GM18499 (cell line): ENCODE measurements at regions not wholly inside any gene's neighbourhood (a gene's known extent, or its start where the extent isn't known, plus 50 kb on each side); places are given as distances from the start of the nearest gene placed in this dataset.
"Not testable (repeated sequence)": the region's sequence is repeated elsewhere in the genome, so short reads cannot be mapped to it uniquely, and the experiment has no call there.

Source experiments
- ATAC-seq: cut with Tn5 transposase; IDR thresholded peaks from one replicate; pipeline ENCODE4 v1.9.1; 2021; ENCODE audit warnings: moderate number of reproducible peaks; ENCODE audit not compliant: insufficient read depth, unreplicated experiment

DNA sequence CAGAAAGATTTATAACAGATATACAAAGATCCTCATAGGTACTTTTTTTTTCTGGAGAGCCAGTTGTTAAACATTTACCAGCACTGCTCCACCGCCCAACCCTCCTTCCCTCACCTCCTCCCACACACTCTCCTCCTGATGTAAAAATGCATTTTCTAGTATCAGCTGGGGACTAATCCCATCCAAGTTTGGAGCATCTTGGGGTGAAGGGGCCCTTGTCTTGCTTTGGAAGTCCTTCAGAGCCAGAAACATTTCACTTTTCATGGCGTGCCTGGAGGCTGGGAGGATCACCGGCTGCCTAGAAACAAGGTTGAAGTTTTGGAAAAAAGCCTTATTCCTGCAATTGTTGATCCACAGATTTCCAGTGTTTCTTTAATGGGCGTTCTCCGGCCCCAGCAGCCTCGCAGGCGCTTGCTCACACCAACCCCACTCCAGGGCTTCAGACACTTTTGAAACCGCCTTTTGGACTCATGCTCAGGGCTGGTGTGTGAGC lies 165.1 kb upstream of the AFDN start:
- ATAC-seq = no peak

DNA sequence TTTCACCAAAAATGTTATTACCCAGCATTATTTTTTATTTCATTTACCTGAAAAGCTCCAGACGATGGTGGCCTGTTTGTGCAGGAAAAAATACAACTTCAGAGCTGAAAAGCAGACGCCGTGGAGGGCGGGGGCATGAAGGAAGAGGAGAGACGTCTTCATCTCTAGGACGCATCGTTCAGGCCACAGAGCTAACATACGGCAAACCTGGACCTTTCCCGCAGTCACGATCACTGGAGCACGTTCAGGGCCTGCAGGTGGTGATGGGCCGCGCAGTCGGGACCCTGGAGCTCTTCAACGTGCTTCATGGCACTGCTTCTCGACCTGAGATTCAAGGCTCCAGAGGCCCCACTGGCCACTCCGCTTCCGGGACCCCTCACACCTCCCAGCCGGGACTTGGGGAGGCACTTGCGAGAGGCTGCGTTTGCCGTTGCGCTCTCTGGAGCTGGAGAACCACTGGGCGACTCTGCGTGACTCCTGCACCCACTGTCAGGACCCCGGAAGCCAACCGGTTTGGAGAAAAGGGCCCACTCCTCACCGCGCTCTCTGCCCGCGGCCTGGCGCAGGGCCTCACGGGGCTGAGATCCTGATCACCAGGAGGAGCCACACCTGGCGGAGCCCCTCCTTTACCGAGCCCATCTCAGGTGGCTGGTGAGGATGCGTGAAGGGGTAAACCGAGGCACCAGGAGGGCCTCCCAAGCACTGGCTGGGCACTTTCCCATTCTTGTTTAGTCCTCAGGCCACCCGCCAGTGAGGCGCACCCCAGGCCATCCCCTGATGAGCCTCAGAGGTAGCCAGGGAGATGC lies 164.4 kb upstream of the AFDN start:
- ATAC-seq = no peak

DNA sequence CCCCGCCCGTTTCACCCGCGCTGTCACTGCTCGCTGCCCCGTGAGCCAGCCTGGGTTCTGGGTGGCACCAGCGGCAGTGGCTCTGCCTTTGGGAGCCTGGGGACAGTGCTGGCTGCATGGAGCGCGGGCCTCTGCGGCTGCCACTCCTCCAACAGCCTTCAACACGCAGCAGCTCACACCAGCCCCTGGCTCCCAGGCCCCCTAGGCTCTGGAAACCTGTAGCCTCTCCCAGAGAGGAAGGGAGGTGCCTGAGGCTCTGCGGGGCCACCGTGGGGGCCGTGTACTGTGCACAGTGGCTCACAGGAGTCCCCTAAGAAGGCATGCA lies 163.9 kb upstream of the AFDN start:
- ATAC-seq = no peak

DNA sequence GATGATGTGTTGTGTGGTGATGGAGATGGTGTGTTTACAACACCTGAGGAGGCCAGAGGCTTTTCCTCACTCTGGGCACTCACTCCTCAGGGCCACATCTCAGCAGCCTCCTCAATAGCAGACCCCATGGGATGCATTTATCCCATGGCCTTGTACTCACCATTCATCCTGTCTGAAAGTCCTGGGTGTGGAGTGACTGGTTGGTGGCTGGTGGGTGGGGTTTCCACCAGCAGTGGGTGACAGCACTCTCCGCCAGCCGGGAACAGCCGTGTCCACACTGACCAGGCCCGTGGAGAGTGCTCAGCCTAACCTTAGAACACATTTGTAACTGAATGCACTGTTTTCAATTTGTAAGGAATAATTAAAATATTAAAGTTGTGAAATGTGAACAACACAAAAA lies 163.4 kb upstream of the AFDN start:
- ATAC-seq = no peak

DNA sequence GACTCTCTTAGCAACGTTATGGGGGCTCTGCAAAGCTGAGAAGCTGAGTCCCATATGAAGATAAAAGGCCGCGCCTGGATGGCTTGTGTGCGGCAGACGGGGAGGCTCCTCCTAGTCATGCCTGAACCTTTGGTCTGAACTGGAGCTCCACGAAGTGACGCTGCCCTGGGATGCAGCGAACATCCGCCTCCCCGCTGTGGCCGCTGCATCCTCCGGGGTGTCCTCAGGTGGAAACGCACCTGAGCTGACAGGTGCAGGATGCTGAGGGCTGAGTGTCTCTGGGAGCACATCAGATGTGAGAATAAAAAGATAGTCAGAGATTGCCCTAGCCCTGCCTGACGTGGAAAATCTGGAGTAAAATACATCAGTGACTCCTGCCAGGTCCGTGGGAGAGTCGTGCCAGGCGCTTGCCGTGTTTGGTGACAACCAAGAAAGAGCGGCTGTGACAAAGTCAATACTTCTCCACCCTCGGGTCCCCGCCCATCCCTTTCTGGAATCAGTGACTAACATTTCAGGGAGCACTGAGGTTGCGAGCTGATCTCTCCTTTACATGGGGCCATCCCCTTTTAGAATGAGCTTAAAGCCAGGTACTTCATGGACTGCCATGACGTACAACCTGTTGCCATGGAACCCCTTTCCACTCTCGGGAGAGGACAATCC lies 162.8 kb upstream of the AFDN start:
- ATAC-seq = no peak

DNA sequence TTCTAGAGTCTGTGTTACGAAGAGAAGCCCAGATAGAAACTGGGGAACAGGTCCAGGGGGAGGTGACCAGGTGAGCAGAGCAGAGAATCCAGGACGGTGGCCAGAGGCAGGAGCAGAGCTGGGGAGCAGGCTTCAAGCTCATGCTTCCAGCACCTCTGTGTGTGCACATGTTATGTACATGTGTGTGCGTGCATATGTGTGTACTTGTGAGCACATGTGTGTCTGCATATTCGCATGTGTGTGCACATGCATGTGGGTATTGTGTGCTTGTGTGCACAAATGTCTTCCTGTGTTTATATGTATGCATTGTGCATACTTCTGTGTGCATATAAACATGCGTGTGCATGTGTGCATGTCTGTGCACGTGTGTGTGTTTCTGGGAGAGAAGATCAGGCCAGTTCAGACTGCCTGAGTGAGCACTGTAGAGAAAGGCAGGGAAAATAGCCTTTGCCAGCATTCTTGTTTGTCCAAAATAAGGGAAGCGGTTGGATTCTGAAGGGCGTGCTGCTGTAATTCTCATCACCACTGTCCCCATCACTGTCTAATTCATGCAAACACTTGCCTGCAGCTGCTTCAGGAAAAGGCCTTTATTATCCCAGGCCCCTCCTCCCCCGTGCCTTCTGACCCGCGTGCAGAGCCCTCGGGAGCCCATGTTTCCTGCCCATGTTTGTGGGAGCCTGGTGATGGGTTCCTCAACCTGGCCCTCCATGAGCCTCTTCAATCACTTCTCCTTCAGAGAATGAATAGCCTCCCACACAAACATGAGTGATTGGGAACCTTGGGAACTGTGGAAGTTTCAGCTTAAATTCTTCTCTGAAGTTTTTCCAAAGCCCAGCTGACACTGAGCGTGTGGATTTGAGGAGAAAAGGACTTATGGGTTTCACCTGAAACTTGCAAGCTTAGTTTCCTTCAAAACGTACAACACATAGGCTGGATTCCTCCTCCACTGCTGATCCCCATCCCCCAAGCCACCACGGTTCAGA lies 161.7 kb upstream of the AFDN start:
- no peak for ATAC-seq

DNA sequence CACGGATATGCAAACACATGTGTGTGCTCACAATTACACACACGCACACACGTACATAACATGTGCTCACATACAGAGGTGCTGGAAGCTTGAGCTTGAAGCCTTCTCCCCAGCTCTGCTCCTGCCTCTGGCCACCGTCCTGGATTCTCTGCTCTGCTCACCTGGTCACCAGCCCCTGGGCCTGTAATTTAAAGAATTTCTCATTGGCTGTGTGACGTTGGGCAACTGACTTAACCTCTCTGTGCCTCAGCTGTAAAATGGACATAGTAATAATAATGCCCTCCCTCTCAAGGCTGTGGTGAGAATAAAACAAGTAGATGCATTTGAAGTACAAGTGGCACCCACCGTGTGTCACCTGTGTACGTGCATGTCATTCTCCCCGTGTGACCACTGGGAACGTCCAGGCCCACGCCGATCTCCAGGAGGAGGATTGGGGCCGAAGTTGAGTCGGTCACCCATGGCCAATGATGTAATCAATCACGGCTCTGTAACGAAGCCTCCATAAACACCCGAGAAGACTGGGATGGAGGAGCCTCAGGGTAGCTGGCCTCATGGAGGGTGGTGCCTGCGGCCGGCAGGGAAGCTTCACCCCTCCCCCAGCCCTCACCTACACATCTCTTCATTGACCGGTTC lies 160.9 kb upstream of the AFDN start:
- ATAC-seq = no peak

DNA sequence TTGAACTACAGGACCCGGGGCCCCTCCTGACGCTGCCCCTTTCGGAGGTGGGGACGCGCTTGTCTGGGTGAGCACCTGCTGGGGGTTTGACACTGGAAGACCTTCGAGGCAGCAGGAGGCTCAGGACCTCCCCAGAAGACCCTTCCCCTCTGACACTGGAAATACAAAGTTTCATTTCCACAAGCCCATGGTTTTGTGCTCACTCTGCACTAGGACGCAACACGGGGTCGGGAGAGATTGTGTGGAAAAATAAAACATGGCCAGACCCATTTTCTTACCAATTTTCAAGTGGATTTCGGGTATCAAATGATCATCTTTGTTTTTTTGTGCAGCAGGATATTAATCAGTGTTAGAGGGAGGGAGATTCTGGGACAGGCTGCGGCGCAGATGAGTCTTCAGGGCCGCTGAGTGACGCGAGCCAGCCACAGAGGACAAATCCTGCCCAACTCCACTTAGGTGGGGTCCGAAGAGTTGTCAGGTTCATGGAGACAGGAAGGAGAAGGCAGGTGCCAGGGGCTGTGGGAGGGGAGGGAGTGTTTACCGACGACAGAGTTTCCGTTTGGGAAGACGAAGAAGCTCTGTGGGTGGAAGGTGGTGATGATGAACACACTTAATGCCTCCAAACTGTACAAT lies 160.0 kb upstream of the AFDN start:
- no peak for ATAC-seq

DNA sequence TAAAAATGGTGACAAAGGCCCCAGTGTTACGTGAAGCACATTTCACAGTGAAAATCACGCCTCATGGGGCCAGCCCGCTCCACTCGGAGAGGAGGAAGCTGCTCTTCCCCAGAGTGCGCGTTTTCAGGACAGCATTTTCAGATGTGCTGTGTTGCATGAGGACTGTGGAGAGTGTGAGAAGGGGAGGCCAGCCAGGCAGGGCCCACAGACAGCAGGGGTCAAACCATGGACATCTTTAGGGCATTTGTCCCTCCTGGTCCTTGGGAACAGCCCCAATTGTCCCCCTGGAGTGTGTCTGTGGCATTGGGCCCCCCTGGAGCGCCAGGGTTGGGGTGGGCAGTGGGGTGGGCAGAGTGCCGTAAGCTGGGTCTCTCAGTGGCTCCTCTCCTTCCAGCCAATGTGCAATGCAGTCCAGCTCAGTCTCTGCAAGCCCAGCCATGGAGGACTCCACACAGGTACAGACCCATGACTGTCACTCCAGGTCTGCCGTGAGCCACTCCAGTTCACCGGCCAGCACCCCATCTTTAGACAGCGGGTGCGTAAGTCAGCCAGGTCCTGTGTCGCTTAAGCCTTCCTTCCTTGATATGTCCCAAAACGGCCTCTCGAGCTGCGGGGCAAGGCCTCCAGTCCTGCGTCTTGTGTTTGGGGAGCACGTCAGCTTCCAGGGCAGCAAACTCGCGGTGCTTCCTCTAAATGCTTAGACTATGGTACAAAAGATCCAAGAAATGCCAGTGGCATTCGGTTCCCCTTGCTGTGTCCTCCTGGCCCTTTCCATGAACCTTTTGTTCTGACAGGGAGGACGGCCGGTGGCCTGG lies 159.3 kb upstream of the AFDN start:
- ATAC-seq = no peak

DNA sequence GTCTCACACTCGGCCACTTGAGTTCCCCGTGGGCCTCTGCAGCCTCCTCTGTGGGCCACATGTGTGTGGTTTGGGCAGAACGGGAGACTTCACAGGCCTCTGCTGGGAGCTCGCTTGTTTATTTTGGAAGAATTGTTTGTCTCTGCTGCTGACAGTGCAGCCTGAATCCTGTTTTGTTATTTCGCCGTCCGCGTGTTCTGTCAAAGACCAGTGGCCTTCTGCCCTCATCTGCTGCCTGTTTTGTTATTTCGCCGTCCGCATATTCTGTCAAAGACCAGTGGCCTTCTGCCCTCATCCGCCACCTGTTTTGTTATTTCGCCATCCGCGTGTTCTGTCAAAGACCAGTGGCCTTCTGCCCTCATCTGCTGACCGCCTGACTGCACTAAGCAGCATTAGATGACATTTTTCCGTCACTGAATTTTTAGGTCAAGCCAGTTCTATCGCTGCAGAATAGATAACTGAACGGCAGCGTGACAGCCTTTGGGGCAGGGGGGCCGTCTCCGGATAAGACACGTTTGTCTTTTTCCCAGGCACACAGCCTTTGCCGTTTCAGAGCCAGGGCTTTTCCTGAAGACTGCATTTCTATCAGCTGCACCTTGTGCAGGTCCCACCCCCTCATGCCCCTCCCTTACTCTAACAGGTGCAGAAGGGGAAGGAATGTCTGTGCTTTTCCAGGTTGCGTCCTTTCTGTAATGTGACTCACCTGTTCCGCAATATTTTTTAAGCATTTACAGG lies 158.5 kb upstream of the AFDN start:
- ATAC-seq = no peak

DNA sequence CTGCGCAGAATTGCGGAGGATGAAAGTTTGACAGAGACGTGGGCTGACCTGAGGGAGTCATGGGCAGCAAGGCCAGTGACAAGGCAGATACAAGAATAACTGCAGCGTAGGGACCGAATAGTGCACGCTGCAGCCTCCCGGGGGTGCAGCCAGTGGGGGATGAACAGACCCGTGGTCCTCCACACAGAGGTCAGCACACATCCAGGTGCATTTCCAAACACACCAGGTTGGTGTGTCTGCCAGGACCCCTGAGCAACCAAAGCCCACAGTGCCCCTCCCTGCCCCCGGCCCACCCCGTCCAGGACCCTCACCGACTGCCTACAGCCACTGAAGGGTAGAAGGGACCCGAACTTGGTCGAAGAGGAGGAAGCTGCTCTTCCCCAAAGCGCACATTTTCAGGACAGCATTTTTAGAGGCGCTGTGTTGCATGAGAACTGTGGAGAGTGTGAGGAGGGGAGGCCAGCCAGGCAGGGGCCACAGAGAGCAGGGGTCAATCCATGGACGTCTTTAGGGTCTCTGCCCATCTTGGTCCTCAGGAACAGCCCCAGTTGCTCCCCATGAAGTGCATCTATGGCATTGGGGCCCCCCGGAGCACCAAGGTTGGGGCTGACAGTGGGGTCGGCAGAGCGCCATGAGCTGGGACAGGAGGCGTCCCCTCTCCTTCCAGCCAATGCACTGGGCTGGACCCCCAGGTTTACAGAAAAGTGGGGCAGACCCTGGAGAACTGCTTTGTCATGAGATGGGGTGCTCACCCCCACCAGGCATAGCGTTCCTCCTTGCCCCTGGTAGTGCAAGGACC lies 157.8 kb upstream of the AFDN start:
- ATAC-seq = no peak

DNA sequence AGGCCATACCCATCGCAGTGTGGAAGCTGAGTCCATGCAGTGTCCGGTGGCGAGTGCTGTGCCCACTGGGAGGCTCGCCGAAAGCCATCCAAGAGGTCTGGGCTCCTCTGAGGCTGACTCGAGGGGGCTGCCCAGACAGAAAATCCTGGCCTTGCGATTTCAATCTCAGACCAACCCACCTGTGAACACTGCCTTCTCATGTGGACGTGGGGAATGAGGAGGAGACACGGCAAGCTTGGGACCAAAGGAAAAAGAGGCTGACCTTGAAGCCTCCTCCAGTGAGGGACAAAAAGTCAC lies 157.2 kb upstream of the AFDN start:
- ATAC-seq = no peak

DNA sequence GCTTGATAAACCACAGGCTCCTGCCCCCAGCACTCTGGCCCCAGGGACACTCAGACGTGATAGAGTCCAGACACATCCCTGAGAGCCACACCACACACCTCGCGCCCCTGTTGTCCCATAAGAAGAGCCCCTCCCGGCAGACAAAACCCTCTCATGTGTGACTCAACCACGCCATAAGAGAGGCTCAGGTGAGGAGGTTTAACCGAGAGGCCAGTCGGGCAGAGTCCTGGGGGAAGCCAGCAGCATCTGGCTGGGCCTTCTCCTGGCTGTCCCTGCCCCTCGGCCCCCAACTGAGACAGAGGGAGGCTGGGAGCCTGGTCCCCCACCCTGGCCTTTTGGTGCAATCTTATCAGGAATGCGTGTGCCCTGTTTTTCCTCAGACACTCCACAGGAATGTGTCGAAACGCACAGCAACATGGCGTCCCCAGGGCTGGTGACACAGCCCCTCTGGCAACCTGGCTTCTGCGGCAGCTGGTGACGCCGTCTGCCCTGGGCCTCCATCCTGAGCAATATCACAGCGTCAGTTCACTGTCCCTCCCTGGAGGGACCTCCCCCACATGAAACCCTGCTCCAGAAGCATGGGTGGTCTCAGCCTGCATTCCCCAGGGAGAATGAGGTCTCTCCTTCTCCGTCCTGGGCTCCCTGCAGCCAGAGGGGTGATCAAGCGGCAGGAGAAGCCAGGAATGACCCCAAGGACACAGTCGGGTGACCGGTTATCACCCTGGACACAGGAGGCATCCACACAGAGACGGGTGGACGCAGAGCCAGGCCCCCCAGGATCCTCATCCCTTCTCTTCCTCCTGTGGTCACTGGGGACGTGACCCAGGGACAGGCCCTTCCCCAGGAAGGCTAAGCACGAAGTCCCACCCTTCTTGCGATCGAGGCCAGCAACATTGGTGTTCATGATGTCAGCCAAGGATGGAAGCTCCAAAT lies 156.6 kb upstream of the AFDN start:
- no peak for ATAC-seq

DNA sequence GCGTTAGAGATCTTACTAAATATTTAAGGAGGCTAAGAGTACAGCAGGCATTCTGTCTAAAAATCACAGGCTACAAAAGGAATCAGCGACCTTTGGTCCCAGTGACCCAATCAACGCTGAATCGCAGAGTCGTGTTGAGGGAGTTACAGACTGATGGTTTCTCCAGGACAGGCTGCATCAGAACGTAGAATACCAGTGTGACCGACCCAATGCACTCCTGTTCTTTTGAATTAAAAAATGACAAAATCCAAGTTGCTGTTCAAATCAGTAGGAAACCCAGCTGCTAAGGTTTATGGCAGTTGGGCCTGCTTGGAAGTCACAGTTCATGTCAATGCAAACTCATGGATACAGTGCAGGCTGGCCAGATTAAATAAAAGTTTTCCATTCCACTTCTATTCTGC lies 155.8 kb upstream of the AFDN start:
- ATAC-seq = no peak

DNA sequence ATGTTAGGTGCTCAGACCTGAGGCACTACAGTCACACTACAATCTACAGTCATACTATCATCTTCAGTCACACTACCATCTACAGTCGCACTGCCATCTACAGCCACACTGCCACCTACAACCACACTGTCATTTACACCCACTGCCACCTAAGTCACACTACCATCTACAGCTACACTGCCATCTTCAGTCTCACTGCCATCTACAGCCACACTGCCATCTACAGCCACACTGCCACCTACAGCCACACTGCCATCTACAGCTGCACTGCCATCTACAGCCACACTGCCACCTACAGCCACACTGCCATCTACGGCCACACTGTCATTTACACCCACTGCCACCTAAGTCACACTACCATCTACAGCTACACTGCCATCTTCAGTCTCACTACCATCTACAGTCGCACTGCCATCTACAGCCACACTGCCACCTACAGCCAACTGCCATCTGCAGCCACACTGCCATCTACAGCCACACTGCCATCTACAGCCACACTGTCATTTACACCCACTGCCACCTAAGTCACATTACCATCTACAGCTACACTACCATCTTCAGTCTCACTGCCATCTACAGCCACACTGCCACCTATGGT lies 155.2 kb upstream of the AFDN start:
- not testable (repeated sequence) for ATAC-seq

DNA sequence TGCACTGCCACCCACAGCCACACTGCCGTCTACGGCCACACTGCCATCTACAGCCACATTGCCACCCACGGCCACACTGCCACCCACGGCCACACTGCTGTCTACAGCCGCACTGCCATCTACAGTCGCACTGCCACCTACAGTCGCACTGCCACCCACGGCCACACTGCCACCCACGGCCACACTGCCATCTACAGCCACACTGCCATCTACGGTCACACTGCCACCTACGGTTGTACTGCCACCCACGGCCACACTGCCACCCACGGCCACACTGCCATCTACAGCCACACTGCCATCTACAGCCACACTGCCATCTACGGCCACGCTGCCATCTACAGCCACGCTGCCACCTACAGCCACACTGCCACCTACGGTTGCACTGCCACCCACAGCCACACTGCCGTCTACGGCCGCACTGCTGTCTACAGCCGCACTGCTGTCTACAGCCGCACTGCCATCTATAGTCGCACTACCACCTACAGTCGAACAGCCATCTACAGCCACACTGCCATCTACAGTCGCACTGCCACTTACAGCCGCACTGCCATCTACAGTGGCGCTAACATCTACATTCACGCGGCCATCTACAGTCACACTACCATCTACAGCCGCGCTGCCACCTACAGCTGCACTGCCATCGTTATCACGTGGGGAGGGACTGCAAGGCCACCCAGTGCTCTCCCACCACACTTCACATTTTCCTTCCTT lies 154.6 kb upstream of the AFDN start:
- no peak for ATAC-seq
